NCI-H748 (cell line): ENCODE measurements at regions not wholly inside any gene's neighbourhood (a gene's known extent, or its start where the extent isn't known, plus 50 kb on each side); places are given as distances from the start of the nearest gene placed in this dataset.

Experiments used
- DNase-seq: peaks from one replicate; lab custom pipeline; 2025; ENCODE audit not compliant: unreplicated experiment; lab: John Stamatoyannopoulos, UW

DNA sequence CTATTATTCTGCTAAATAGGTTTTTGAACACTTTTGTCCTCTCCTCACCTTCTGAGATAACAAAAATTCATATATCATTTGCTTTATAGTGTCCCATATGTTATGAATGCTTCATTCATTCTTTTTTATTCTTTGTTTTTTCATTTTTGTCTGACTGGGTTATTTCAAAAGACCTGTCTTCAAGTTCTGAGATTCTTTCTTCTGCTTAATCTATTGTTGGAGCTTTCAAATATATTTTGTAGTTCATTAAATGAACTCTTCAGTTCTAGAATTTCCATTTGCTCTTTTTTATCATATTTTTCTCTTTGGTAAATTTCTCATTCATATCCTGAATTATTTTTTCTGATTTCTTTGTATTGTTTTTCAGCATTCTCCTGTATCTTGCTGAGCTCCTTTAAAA is 53.1 kb upstream of the SCIN start:
- no peak for DNase-seq

DNA sequence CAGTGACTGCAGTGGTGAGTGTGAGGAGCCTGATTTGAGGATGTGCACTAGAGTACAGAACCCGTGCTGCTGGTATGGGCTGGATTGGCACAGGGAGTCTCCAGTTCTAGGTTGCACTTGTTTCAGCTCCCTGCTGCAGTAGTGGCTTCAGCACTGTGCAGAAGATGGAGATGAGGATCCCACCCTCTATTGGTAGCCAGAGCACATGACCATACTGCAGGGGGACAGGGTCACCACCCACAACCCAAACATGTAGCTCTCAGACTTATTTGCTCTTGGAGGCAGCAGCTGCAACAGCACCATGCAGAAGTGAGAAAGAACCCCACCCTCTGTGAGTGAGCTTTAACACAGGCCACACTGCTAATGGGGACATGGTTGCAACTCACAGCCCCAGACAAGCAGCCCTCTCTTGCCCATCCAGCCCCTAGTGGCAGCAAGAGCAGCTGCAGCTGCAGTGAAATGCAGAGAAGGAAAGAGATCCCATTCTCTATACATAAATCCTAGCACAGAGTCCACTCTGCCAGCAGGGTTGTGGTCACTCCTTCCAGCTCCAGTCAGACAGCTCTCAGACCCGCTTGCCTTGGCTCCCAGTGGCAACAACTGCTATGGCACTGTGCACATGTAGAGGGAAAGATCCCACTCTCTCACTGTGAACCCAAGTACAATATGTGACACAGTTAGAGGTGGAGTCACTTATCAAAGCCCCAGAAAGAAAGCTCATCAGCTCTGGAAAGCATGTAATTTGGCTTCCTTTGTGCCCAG is 51.4 kb upstream of the SCIN start:
- peak; percentile 44 for DNase-seq

DNA sequence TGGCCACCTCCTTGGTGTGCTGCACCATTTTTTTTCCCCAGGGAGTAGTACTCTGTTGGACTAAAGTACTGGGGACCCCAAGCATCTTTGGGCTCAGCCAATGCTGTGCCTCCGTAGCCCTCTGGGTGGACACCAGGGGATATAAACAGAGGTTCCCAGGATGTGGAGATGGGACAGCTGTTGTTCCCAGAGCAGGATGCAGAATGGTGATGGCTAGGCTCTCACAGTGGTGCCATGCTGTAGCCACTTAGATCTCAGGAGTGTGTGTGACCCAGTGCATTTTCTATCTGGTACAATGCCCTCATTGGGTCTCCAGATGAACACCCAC is 50.9 kb upstream of the SCIN start:
- DNase-seq: no peak
